Epithelial cell of esophagus (primary cell): ENCODE measurements at regions not wholly inside any gene's neighbourhood (a gene's known extent, or its start where the extent isn't known, plus 50 kb on each side); places are given as distances from the start of the nearest gene placed in this dataset.

Experiments used
- DNase-seq: peaks from one replicate; pipeline ENCODE4 v3.0.0; 2010; ENCODE audit warnings: low read depth
- H3K4me3 ChIP-seq: 2 replicates; pipeline ENCODE4 v1.5.1; 2011; ENCODE audit warnings: mild to moderate bottlenecking, low read length, control low read depth
- CTCF ChIP-seq: IDR thresholded peaks from 2 replicates; pipeline ENCODE4 v1.5.1; 2011; ENCODE audit warnings: low read depth, mild to moderate bottlenecking, low read length, control low read depth, inconsistent platforms; ENCODE audit not compliant: insufficient read depth; ENCODE audit errors: missing control alignments

- no peak overlapping the region for H3K4me3 ChIP-seq
- no peak for TF ChIP-seq CTCF
- DNase-seq: no peak
Measured at GRCh38 chr12:132406493-132407450, 77.4 kb upstream of the GALNT9 start.

GRCh38 chr12:132405742-132406251, 76.4 kb upstream of the GALNT9 start:
- TF ChIP-seq CTCF: no peak
- no peak overlapping the region for H3K4me3 ChIP-seq
- DNase-seq: no peak

- H3K4me3 ChIP-seq: no peak overlapping the region
- no peak for DNase-seq
- no peak for TF ChIP-seq CTCF
Measured at GRCh38 chr12:132404951-132405741, 75.8 kb upstream of the GALNT9 start.

- no peak overlapping the region for H3K4me3 ChIP-seq
- TF ChIP-seq CTCF: no peak
- DNase-seq: no peak
Measured at GRCh38 chr12:132404435-132404855, 75.1 kb upstream of the GALNT9 start.

- no peak for TF ChIP-seq CTCF
- H3K4me3 ChIP-seq: no peak overlapping the region
- no peak for DNase-seq
Measured at GRCh38 chr12:132403636-132404434, 74.4 kb upstream of the GALNT9 start.

GRCh38 chr12:132402831-132403416, 73.5 kb upstream of the GALNT9 start:
- no peak overlapping the region for H3K4me3 ChIP-seq
- no peak for DNase-seq
- no peak for TF ChIP-seq CTCF
